ENCODE measurements at regions not wholly inside any gene's neighbourhood (a gene's known extent, or its start where the extent isn't known, plus 50 kb on each side); places are given as distances from the start of the nearest gene placed in this dataset.

DNA sequence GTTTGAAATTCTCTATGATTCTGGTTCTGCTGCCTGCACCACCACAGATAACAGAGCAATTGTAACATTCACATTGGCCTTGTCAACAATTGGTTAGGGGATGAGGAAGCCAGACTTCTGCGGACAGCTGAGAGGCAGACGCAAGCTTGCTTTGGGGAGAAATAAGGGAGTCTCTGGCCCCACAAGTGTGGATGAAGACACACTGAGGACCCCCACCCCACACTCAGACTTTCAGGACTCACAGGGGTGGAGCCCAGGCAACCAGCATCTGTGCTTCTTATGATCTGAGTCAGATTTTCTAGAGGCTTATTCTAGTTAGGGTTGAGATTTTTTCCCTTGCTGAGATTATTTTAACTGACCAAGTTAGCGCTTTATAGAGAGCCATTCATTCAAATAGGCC is 140.3 kb upstream of the IRX2 start:
- DNase-seq (ENCODE audit: low read depth): no peak
- TF ChIP-seq, protein P1, sequence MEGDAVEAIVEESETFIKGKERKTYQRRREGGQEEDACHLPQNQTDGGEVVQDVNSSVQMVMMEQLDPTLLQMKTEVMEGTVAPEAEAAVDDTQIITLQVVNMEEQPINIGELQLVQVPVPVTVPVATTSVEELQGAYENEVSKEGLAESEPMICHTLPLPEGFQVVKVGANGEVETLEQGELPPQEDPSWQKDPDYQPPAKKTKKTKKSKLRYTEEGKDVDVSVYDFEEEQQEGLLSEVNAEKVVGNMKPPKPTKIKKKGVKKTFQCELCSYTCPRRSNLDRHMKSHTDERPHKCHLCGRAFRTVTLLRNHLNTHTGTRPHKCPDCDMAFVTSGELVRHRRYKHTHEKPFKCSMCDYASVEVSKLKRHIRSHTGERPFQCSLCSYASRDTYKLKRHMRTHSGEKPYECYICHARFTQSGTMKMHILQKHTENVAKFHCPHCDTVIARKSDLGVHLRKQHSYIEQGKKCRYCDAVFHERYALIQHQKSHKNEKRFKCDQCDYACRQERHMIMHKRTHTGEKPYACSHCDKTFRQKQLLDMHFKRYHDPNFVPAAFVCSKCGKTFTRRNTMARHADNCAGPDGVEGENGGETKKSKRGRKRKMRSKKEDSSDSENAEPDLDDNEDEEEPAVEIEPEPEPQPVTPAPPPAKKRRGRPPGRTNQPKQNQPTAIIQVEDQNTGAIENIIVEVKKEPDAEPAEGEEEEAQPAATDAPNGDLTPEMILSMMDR (IDR thresholded peaks at IDR 0.05; ENCODE audit: control insufficient read depth, extremely low read depth, insufficient read depth): no peak
- H3K4me3 ChIP-seq (ENCODE audit: low read depth, low read length): no peak overlapping the region

DNA sequence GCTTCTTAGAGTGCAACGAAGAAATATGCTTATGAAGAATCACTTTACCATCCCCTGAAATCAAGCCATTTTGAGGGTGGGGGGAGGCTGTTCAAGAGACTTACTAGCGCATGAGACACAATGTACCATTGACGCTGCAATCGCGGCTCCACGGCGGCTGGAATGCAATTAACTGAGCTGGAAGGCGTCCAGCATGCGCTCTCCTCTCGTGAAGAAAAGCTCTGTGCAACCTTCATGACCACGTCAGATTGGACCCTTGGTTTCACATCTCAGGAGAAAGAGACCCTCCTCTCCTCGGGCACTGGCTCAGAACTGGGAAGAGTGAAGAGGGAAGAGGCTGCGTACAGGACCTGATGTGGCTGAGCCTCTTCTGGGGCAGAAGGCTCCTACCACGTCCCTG is 138.5 kb upstream of the IRX2 start:
- no peak overlapping the region for H3K4me3 ChIP-seq (ENCODE audit: low read depth, low read length)
- TF ChIP-seq, protein P1 (IDR thresholded peaks at IDR 0.05; ENCODE audit: control insufficient read depth, extremely low read depth, insufficient read depth): no peak
- DNase-seq (ENCODE audit: low read depth): no peak

DNA sequence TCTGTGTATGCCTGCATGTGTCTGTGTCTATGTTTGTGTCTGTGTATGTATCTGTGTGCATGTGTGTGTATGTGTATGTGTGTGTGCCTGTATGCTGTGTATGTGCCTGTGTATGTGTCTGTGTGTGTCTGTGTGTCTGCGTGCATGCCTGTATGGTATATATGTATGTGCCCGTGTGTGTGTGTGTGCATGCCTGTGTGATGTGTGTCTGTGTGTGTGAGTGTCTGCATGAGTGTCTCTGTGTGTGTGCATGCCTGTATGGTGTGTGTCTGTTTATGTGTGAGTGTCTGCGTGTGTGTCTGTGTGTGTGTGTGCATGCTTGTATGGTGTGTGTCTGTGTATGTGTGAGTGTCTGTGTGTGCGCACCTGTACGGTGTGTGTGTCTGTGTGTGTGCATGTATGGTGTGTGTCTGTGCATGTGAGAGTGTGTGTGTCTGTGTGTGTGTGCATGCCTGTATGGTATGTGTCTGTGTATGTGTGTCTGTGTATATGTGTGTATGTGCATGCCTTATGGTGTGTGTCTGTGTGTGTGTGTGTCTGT is 137.1 kb upstream of the IRX2 start:
- TF ChIP-seq, protein P1 (IDR thresholded peaks at IDR 0.05; ENCODE audit: control insufficient read depth, extremely low read depth, insufficient read depth): no peak
- no peak for DNase-seq (ENCODE audit: low read depth)
- H3K4me3 ChIP-seq (ENCODE audit: low read depth, low read length): no peak overlapping the region

DNA sequence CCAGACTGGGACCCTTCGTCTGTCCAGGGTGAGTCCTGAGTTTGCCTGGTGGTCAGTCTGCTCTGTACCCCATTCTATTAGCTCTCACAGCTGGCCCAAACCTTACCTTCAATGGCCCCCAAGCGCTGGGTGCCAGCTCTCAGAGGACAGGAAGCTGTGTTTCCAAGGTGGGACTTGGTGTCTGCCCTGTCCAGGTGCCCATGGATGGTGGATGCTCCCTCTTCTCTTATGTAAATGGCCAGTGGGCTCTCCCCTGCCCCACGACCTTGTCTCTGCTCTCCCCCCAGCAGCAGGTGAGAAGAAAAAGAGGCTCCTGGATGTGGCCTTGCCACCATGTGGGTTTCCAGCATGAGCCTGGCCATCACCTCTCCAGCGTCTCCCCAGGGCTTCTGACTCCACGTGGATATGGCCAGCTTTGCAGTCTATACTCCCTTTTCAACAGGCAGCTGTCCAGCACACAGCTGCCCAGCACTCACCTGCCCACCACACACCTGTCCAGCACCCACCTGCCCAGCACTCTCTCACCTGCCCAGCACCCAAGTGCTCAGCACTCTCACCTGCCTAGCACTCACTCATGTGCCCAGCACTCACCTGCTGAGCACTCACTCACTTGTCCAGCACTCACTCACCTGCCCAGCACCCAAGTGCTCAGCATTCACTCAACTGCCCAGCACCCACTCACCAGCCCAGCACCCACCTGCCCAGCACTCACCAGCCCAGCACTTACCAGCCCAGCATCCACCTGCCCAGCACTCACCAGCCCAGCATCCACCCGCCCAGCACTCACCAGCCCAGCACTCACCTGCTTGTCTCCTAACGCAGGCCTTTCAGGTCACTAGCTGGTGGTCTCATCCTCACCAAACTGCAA is 136.2 kb upstream of the IRX2 start:
- no peak for DNase-seq (ENCODE audit: low read depth)
- TF ChIP-seq, protein P1 (IDR thresholded peaks at IDR 0.05; ENCODE audit: control insufficient read depth, extremely low read depth, insufficient read depth): no peak
- H3K4me3 ChIP-seq (ENCODE audit: low read depth, low read length): no peak overlapping the region

DNA sequence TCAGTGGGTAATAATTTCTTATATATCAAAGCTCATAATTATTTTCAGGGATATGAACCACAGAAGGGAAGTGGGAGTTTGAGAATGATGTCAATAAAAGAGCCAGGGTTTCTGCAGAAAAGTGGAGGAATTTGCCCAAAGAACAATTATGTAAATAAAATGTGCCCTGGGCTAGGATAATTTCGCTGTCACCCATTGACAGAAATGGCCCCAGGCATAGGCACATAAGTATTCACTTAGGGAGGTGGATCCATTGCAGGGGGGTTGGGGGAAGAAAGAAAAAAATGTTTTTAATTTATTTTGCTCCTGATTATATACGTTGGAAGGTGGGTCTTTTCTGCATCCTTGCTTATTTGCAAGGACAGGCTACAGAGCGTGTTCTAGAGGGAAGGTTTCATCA is 135.1 kb upstream of the IRX2 start:
- no peak for DNase-seq (ENCODE audit: low read depth)
- no peak overlapping the region for H3K4me3 ChIP-seq (ENCODE audit: low read depth, low read length)
- TF ChIP-seq, protein P1 (IDR thresholded peaks at IDR 0.05; ENCODE audit: control insufficient read depth, extremely low read depth, insufficient read depth): no peak

DNA sequence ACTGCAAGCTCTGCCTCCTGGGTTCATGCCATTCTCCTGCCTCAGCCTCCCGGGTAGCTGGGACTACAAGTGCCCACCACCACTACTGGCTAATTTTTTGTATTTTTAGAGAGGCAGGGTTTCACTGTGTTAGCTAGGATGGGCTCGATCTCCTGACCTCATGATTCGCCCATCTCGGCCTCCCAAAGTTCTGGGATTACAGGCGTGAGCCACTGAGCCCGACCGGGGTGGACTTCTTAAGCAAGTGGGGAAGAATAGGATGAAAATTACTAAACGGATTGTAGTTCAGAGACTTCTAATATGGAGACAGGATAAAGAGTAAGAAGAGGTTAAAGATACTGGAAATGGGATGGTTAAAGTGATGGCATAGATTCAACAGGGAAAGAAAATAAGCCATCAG is 132.3 kb upstream of the IRX2 start:
- TF ChIP-seq, protein P1 (IDR thresholded peaks at IDR 0.05; ENCODE audit: control insufficient read depth, extremely low read depth, insufficient read depth): no peak

More for the DNA sequence above, 132.3 kb upstream of the IRX2 start:
- H3K4me3 ChIP-seq (ENCODE audit: low read depth, low read length): no peak overlapping the region
- DNase-seq (ENCODE audit: low read depth): no peak

Data from LNCaP clone FGC (cell line).